HepG2 (cell line): ENCODE measurements at regions not wholly inside any gene's neighbourhood (a gene's known extent, or its start where the extent isn't known, plus 50 kb on each side); places are given as distances from the start of the nearest gene placed in this dataset.

Experiments used
- ELF1 ChIP-seq: sonication (generic); formaldehyde crosslinking; IDR thresholded peaks from 2 replicates; pipeline ENCODE4 v1.4.0; 2020; ENCODE audit warnings: missing genetic modification reagents
- ELF4 ChIP-seq: sonication (generic); formaldehyde crosslinking; IDR thresholded peaks from 2 replicates; pipeline ENCODE4 v1.5.0; 2020; ENCODE audit warnings: missing genetic modification reagents, mild to moderate bottlenecking, moderate library complexity, borderline replicate concordance
- FOSL2 ChIP-seq: sonication (generic); formaldehyde crosslinking; IDR thresholded peaks from 2 replicates; pipeline ENCODE4 v1.4.0; 2020; ENCODE audit warnings: missing genetic modification reagents
- FOXA3 ChIP-seq: IDR thresholded peaks from 2 replicates; pipeline ENCODE4 v1.6.1; 2016; ENCODE audit warnings: missing genetic modification reagents, missing compliant biosample characterization
- GABPA ChIP-seq, 2 experiments: IDR thresholded peaks; 2 replicates each; pipeline ENCODE4 v1.6.1; 2011 to 2016; ENCODE audit warnings: low read depth in 2 of 2, low read length in 1 of 2, missing biosample characterization in 1 of 2, missing genetic modification characterization in 1 of 2
- GTF2F1 ChIP-seq: fragments of 150-350 bp; IDR thresholded peaks from 2 replicates; pipeline ENCODE4 v1.6.1; 2014; ENCODE audit warnings: low read length
- MXI1 ChIP-seq: IDR thresholded peaks from 3 replicates; pipeline ENCODE4 v1.6.1; 2012; ENCODE audit warnings: low read depth, low read length, inconsistent platforms, borderline replicate concordance
- REST ChIP-seq, 2 experiments: IDR thresholded peaks; 2 replicates each; pipeline ENCODE4 v1.6.1; 2011 to 2012; ENCODE audit warnings: low read length in 2 of 2, borderline replicate concordance in 1 of 2, low read depth in 1 of 2, mild to moderate bottlenecking in 1 of 2, moderate library complexity in 1 of 2
- SETDB1 ChIP-seq: sonication (generic); formaldehyde crosslinking; IDR thresholded peaks from 2 replicates; pipeline ENCODE4 v1.5.1; 2020; ENCODE audit warnings: missing genetic modification reagents, mild to moderate bottlenecking, borderline replicate concordance
- ZNF180 ChIP-seq: sonication (generic); formaldehyde crosslinking; IDR thresholded peaks from 2 replicates; pipeline ENCODE4 v1.4.0; 2020; ENCODE audit warnings: low read depth, missing genetic modification reagents, borderline replicate concordance
- ZNF280B ChIP-seq: sonication (generic); formaldehyde crosslinking; IDR thresholded peaks from 2 replicates; pipeline ENCODE4 v1.5.0; 2020; ENCODE audit warnings: missing genetic modification reagents, mild to moderate bottlenecking, borderline replicate concordance
- ZNF30 ChIP-seq: sonication (generic); formaldehyde crosslinking; IDR thresholded peaks from 2 replicates; pipeline ENCODE4 v1.5.0; 2020; ENCODE audit warnings: mild to moderate bottlenecking, missing genetic modification reagents
- ZNF446 ChIP-seq: sonication (generic); formaldehyde crosslinking; IDR thresholded peaks from 2 replicates; pipeline ENCODE4 v1.5.0; 2020; ENCODE audit warnings: mild to moderate bottlenecking, missing genetic modification reagents
- TF ChIP-seq, protein P1 (sequence below): sonication (generic); formaldehyde crosslinking; IDR thresholded peaks from 2 replicates; pipeline ENCODE4 v1.8.0; 2022; ENCODE audit warnings: mild to moderate bottlenecking, missing genetic modification reagents, moderate library complexity

GRCh38 chr22:26768156-26768515 is 110.7 kb downstream of the MIAT start:
- TF ChIP-seq REST (IDR thresholded peaks at IDR 0.05; ENCODE audit: borderline replicate concordance in 1 of 2, low read depth in 1 of 2, low read length in 2 of 2): no peak
- no peak for TF ChIP-seq SETDB1
- no peak for TF ChIP-seq FOXA3
- no peak for TF ChIP-seq FOSL2
- no peak for TF ChIP-seq ZNF30 (CRISPR knock-in tag)
- TF ChIP-seq ELF1 (CRISPR knock-in tag): no peak
- no peak for TF ChIP-seq ZNF180 (CRISPR knock-in tag)
- no peak for TF ChIP-seq ZNF446 (CRISPR knock-in tag)
- TF ChIP-seq, protein P1, sequence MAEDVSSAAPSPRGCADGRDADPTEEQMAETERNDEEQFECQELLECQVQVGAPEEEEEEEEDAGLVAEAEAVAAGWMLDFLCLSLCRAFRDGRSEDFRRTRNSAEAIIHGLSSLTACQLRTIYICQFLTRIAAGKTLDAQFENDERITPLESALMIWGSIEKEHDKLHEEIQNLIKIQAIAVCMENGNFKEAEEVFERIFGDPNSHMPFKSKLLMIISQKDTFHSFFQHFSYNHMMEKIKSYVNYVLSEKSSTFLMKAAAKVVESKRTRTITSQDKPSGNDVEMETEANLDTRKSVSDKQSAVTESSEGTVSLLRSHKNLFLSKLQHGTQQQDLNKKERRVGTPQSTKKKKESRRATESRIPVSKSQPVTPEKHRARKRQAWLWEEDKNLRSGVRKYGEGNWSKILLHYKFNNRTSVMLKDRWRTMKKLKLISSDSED: no peak
- TF ChIP-seq GTF2F1: no peak
- no peak for TF ChIP-seq ELF4 (CRISPR knock-in tag)
- no peak for TF ChIP-seq ZNF280B (CRISPR knock-in tag)
- TF ChIP-seq MXI1: no peak
- no peak for TF ChIP-seq GABPA (IDR thresholded peaks at IDR 0.05; ENCODE audit: low read depth, low read length)
- no peak for TF ChIP-seq GABPA (CRISPR knock-in tag; IDR thresholded peaks at IDR 0.05; ENCODE audit: low read depth)
